GM10266 (cell line): ENCODE measurements at regions not wholly inside any gene's neighbourhood (a gene's known extent, or its start where the extent isn't known, plus 50 kb on each side); places are given as distances from the start of the nearest gene placed in this dataset.
"Not testable (repeated sequence)": the region's sequence is repeated elsewhere in the genome, so short reads cannot be mapped to it uniquely, and the experiment has no call there.

Source experiments
- DNase-seq: peaks from one replicate; pipeline ENCODE4 v3.0.0; 2012; ENCODE audit errors: extremely low spot score
- TF ChIP-seq, protein P1 (sequence below): IDR thresholded peaks from 2 replicates; pipeline ENCODE4 v1.5.1; 2012; ENCODE audit warnings: mild to moderate bottlenecking, low read depth; ENCODE audit not compliant: control insufficient read depth, insufficient read depth; ENCODE audit errors: missing control alignments

- no peak for DNase-seq
- TF ChIP-seq, protein P1, sequence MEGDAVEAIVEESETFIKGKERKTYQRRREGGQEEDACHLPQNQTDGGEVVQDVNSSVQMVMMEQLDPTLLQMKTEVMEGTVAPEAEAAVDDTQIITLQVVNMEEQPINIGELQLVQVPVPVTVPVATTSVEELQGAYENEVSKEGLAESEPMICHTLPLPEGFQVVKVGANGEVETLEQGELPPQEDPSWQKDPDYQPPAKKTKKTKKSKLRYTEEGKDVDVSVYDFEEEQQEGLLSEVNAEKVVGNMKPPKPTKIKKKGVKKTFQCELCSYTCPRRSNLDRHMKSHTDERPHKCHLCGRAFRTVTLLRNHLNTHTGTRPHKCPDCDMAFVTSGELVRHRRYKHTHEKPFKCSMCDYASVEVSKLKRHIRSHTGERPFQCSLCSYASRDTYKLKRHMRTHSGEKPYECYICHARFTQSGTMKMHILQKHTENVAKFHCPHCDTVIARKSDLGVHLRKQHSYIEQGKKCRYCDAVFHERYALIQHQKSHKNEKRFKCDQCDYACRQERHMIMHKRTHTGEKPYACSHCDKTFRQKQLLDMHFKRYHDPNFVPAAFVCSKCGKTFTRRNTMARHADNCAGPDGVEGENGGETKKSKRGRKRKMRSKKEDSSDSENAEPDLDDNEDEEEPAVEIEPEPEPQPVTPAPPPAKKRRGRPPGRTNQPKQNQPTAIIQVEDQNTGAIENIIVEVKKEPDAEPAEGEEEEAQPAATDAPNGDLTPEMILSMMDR, result no peak
Measured at GRCh38 chr10:117768333-117769042, 225.9 kb downstream of the EMX2 start.

DNA sequence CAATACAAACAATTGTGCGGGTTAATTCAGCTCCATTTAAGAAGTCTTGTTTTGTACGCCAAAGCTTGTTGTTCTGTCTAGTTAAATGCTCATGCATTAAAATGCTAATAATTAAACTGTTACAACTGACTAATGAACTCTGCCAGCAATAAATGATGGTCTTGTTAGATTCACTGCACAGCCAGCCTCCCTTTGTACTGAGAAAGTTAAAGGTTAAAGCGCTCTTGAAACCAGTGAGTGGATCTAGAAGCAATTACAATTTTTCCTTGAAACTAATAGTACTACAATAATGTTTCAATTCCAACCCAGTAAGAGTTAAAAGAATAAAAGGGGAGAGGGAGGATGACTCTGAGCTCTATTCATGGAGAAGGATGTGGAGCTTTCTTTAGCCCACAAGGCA, 233.0 kb downstream of the EMX2 start:
- TF ChIP-seq, protein P1, result no peak

DNA sequence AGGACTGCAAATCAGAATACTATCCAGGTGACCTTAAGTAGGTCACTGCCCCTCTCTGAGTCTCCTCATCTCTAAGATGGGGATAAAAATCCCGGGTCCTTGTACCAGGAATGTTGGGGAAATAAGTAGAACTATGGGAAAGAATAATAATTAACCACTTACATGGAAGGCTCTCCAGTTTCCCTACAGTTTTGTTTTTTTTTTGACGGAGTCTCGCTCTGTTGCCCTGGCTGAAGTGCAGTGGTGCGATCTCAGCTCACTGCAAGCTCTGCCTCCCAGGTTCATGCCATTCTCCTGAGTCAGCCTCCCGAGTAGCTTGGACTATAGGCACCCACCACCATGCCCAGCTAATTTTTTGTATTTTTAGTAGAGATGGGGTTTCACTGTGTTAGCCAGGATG, 234.7 kb downstream of the EMX2 start:
- DNase-seq, result not testable (repeated sequence)

More for the DNA sequence above, 233.0 kb downstream of the EMX2 start:
- DNase-seq, result no peak

GRCh38 chr10:117778241-117778640, 235.7 kb downstream of the EMX2 start:
- no peak for DNase-seq
- TF ChIP-seq, protein P1, result no peak

DNA sequence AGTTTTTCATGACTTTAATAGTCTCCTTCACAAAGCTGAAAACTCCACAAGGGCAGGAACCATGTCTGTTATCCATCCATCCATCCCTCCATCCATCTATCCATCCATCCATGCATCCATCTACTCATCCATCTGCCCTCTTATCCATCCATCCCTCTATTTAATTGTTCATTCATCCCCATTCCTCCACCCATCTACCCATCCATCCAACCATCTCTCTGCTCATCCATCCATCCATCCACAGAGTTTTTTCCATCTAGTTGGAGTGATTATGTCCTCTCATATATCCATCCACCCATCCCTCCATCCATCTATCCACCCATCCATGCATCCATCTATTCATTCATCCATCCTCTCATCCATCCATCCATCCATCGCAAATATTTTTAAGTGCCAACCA, 237.9 kb downstream of the EMX2 start:
- DNase-seq, result no peak

DNA sequence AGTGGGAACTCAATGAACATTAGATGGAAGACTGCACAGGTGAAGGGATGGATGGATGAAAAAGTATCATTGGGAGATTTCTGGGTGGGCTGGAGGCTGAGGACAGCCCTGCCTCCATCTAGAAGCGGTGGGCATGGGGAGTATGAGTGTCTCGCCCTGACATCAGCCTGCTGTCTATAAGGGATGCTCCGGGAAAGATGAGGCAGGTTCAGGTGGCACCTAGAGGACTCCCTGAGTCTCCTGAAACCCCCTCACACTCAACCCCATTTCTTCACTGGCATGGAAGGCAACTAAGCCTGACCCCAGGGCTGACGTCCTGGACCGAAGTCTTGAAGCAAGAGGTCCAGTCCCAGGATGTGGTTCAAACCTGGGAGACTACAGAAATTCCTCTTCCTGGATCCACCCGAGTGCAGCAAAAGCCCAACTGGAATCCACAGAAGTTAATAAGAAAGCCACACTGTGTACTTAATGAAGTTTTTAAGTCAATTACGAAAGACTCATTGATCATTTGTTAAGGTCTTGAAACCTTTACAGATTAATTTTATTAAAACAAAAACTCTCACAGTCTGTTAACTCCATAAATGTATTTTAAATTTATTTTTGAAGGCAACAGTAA, 238.8 kb downstream of the EMX2 start:
- TF ChIP-seq, protein P1, result no peak
- no peak for DNase-seq

More for the DNA sequence above, 237.9 kb downstream of the EMX2 start:
- TF ChIP-seq, protein P1, result no peak

DNA sequence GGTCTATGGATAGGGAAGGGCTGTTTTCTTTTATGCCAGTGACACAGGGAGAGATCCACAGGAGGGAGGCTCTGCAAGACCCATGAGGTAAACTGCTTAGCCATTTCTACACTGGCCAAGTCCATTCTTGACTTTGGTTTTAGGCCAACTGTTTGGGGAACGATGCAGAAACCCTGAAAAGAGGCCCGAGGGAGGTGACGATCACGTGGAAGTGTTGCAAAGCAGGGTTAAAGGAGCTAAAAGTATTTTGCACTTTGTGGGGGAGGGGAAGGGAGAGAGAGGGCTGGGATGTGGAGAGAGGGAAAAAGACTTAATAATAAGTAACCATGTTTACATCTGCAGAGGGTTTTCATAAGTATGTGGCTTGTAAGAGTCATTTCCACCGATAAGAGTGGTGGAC, 239.7 kb downstream of the EMX2 start:
- no peak for DNase-seq
- TF ChIP-seq, protein P1, result no peak
